HG02938 (cell line): ENCODE measurements at regions not wholly inside any gene's neighbourhood (a gene's known extent, or its start where the extent isn't known, plus 50 kb on each side); places are given as distances from the start of the nearest gene placed in this dataset.
"Not testable (repeated sequence)": the region's sequence is repeated elsewhere in the genome, so short reads cannot be mapped to it uniquely, and the experiment has no call there.

Source experiments
- ATAC-seq: cut with Tn5 transposase; IDR thresholded peaks from one replicate; pipeline ENCODE4 v1.9.1; 2021; ENCODE audit warnings: mild to moderate bottlenecking, moderate library complexity; ENCODE audit not compliant: unreplicated experiment

DNA sequence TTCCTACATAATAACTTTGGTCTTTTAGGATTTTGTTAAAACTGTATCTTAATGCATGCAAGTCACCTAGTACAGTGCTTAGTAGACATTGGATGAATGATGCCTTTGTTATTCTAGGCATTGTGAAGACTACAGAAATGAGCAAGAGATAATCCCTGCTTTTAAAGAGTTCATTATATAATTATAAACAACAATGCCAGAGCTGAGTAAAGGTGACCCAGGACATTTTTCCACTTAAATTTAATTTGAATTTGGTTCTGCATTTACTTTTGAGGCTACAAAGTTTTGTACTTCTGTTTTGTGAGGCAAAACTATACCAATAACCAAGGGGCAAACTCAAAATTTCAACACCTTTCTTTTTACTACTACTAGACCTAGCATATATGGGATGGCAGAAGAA lies 182.0 kb upstream of the SESN3 start:
- ATAC-seq = no peak

DNA sequence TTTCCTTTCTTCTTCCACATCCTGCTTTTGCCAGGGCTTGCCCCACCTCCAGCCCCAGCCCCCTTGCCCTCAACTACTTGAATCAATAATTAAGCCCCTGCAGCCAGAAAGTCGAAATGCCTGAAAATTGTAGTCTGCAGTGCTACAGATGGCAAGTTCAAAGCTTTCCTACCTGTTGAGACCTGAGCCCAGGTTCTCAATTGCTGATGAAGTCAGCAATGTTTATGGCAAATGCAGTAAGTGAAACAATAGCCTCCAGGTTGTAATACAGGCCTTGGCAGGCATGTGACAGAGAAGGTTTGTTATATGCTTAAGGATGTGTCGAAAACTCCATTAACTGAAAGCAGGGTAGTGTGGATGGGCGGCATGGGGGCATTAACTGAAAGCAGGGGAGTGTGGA lies 181.1 kb upstream of the SESN3 start:
- no peak for ATAC-seq

DNA sequence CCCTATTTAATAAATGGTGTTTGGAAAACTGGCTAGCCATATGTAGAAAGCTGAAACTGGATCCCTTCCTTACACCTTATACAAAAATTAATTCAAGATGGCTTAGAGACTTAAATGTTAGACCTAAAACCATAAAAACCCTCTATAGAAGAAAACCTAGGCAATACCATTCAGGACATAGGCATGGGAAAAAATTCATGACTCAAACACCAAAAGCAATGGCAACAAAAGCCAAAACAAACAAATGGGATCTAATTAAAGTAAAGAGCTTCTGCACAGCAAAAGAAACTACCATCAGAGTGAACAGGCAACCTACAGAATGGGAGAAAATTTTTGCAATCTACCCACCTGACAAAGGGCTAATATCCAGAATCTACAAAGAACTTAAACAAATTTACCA lies 179.7 kb upstream of the SESN3 start:
- not testable (repeated sequence) for ATAC-seq

DNA sequence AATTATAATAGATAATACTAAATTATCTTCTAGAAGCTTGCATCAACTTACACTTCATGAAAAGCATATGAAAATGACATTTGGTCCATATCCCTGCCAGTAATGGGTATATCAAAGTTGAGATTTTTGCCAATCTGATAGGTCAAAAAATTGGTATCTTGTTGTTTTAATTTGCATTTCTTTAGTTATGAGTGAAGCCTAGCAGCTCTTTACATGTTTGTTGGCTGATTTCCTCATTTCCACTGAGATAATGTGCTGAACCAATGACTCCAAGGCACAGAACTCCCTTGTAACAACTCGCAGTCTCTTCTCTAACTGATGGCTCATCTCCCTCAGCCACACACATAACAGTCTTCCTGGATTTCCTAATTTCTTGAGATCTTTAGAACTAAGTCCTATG lies 175.3 kb upstream of the SESN3 start:
- ATAC-seq = no peak

DNA sequence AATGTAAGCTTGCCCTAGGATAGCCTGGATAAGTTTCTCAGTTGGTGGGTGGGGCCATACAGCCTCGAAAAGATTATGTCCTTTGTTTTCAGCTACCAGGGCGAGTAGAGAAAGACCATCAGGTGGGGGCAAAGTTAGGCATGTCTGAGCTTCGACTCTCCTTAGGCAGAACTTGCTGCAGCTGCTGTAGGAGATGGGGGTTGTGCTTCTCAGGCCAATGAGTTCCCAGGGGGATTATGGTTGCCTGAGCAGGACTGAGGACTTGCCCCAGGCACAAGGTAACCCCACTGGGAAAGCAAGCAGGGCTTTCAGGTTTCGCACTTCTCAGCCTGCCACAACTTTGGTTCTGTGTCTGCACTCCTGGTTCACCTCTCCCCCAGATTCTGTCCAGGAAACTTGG lies 173.4 kb upstream of the SESN3 start:
- no peak for ATAC-seq

DNA sequence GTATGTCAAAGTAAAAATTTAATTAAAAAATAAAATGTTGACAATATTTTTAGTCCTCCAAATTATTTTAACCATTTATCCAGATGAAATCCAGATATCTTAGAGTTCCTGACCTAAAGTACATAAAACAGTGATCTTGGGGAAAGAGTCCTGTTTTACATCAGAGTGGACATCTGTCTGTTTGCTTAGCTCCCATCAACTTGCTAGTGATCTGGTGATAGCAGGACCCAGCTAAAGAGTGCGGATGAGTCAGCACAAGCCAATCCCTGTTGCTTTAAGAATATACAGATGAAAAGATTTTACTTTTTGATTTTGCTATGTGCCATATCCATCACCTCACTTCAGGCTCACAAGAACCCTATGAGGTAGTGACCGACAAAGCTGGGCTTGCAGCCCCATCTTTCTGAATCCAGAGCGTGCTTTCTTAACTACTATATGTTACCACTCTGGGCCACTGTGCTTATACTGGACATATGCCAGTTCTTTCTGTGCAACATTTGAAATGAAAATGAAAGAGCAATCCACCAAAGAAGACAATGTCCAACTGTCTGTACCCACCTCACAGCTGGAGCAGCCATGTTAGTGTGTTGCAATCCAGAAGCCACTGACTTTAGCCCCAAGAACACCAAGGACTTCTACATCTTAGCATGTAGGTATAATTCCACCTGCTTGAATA lies 167.6 kb upstream of the SESN3 start:
- ATAC-seq = no peak

DNA sequence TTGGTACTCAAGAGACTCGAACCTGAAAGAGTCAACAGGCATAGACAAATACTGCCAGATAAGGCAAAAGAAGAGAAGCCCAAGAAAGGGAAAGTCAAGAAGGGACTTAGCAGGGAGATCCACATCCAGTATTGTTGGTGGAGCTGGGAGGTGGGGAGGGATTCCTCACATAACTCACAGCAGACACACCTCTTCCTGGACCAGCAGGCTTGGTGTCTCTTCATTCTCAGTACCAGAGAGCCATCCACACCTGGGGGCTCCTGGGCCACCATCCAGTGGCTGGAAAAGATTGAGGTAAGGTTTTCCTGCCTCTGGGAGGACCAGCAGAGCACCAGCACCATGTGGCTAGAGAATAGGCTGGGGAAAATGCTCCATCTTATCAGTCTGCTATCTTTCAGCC lies 161.6 kb upstream of the SESN3 start:
- no peak for ATAC-seq

DNA sequence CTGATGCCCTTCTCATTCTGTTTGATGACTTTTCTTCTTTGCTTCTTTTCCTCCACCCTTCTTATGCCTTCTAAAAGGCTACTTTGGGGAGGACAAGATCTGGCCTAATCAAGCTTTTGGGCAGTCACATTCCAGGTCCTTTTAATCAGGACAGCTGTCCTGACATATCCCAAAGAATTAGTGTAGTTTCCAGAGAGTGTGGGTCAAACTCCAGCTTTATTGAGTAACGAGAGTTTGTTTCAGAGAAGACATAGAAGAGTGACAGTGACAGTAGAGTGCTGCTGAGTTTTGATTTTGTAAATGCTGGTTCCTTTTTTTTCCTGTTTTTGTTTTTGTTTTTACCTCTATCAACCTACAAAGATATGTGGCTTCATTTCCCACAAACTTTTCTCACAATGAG lies 158.4 kb upstream of the SESN3 start:
- ATAC-seq = no peak

DNA sequence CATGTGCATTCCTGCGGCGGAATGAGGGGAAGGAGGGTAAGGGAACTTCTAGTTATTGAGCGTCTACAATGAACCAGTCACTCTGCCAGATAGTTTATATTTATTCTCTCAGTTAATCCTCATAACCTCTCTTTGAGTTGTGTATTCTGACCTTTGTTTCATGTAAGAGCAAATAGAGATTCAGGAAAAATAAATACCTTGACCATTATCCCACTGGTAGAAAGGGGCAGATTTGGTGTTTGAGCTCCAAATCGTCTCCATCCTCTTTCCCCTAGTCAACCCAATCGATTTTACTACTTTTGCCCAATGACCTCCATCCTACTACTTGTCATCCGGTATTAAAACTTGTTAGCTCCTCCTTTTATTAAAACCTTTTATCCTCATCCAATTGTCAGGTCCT lies 157.1 kb upstream of the SESN3 start:
- ATAC-seq = no peak

DNA sequence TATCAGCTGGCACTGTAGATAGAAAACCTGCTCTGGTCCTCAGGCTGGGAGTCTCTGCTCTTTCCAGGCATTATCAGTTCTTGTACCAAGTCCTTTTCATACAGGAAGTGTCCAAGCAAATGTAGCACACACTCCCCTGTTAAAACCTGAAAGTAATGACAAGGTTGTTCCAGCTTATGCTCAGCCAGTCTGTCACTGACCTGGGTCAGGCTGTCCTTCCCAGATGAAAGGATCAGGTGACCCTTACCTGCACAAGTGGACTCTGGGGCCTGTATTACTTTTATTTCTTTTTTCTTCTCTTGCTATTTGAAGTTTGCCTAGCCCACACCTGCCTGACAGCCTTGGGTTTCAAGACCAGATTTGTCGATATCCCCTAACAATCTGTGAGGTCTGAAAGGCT lies 156.3 kb upstream of the SESN3 start:
- no peak for ATAC-seq

DNA sequence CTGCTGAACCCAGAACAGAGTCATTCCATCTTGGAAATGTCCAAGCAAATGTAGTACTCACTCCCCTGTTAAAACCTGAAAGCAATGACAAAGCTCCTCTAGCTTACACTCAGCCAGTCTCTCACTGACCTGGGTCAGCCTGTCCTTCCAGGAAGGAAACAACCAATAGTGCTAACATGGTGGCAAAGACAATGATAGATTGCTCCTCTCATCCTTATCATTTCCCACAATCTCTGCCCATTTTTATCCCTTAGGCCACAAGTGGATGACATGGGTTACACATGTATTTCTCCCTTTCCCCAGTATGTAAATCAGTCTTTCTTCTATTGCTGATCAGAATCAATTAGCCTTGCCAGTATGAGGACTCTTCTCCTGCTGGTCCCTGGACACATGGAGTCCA lies 154.6 kb upstream of the SESN3 start:
- no peak for ATAC-seq

DNA sequence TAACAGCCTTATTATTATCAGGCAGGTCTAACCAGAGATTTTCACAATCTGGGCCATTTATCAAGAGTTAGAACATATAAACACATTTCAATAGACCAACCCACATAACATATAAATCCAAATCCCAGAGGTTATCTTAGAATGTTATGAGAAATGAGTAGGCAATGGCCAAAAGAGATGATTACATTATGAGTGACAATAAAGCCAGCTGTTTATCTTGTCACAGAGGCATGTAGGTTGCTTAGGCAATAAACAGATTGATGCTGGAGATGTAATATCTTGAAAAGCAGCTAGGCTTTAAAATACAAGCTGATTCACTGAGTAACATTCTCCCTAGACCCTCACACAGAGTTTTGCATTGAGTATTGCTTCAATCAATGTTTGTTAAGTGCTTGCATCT lies 148.5 kb upstream of the SESN3 start:
- ATAC-seq = no peak

DNA sequence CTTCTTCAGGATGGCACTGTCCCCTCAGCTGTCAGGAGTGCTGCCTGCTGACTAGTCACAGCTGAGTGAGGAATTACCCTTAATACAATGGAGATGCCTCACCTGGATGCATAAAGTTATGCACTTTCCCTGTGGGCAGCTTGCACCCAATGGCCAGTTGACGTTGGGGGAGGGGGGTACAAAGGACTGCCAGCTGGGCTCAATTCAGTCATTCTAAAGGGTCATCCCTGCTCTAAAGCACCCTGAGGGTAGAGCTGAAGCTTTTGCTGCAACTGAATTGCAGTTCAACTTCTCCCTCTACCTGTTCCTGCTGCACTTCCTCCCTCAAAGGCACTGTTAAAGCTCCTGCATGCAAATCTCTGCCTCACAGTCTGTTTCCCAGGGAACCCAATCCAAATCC lies 147.8 kb upstream of the SESN3 start:
- no peak for ATAC-seq

DNA sequence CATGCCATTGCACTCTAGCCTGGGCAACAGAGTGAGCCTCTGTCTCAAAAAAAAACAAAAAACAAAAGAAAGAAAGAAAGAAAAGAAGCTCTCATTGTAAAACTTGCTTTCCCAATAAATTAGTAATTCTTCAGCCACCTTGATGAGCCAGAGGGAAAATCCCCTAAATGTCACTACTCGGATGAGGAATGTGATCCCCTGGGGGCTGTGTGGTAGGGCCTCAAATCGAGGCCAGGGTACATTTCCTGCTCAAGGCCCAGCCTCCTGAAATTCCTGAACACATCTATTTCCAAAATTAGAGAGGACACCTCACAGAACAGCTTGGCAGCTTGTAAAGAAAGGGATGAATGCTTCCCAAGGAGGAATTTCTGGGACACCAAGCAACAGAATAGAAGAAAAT lies 147.1 kb upstream of the SESN3 start:
- no peak for ATAC-seq

DNA sequence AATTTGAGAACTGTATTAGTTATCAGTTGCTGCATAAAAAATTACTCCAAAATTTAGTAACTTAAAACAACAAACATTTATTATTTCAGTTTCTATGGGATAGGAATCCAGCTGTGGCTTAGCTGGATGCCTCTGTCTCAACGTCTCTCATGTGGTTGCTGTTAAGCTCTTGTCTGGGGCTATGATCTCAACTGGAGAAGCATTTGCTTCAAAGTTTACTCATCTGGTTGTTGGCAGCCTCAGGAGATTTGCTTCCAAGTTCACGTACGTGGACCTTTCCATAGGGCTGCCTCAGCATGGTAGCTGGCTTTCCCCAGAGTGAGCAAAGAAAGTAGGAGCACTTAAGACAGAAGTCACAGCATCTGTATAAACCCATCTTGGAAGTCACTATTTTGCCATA lies 144.9 kb upstream of the SESN3 start:
- no peak for ATAC-seq

DNA sequence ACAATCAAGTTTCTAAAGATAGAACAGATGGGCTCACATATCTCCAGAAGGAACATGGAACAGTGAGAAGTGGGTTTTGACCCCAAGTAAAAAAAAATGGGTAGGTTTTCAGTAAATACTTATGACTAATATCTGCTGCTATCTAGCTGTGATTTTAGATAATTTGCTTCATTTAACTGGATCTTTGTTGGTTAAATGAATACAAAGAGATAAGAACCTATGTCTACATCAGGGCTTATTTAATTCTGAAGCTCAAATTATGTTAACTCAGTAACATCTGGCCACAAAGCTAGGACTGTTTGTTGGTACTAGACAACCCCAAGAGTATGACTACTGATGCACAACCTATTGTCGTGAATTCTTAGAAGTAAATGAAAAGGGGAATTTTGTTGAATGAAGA lies 144.4 kb upstream of the SESN3 start:
- no peak for ATAC-seq

DNA sequence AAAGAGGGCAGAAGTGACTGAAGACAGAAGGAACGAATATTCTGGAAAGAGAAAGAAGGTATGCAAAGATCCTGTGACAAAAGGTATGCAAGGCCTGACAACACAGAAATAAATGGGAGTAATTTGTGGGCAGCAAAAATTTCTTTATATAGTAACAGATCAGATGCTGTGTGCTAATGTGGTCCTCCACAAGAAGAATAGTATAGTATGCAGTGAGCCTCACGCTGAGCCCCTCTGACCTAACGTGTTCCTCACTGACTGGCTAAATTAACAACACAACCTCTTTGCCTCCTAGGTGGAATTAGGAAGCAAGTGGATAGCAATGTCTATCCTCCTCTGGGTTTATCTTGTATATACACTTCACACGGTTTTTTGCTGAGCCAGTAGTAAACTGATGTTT lies 143.1 kb upstream of the SESN3 start:
- no peak for ATAC-seq

DNA sequence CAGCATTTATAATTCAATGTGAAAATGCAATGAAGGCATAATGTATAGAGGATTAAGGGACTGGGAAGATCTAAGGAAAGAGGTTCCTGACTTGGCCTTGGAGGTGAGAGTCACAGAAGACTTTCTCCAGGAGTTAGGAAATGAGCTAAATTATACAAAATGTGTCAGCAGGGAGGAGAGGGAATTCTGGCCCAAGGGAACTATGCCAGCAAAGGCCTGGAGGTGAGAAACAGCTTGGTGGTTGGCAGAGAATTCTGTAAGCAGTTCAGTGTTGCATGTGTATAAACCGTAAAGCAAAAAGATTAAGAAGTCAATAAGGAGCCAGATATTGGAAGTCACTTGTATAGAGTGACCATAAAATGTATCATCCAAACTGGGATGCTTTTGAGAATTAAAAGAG lies 142.2 kb upstream of the SESN3 start:
- no peak for ATAC-seq

DNA sequence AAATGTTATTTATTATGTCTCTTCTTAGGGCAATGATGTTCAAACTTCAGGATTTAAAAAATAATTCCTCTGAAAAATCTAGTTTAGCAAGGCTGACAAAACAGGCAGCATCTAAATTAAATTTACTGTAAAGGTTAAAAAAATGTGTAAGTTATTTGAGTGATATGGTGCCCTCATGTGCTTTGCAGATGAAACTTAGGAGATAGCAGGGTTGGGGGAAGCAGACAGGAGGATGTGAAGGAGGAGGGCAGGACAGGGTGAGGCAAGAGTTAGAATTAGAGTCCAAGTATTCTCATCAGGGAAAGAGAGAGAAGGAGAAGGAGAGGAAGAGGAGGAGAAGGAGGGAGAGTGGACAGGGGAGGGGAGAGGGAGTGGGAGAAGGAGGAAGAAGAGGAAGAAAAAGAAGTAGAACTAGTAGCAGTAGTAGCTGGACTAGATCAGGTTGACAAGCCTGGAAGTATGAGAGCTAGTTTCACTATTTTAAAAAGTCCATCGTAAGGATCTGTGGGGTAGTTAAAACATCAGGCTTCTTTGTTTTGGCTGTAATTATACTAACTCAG lies 141.2 kb upstream of the SESN3 start:
- no peak for ATAC-seq

DNA sequence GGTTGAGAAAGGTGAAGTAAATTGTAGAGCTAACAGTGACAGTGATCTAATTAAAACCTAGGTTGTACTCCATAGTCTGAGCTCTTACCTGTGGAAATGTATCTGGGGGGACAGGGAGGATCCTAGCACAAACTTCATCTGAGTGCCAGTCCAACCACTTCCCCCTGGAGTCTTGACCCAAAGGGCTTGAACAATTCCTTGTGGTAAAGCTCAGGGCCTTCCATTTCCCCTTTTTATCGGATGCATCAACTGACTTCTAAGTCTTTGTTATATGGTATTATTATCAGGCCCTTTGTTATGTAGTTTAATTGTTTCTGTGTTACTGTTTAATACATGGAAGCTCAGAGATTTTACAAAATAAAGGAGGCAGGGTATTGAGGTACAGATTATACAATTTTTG lies 140.2 kb upstream of the SESN3 start:
- no peak for ATAC-seq

DNA sequence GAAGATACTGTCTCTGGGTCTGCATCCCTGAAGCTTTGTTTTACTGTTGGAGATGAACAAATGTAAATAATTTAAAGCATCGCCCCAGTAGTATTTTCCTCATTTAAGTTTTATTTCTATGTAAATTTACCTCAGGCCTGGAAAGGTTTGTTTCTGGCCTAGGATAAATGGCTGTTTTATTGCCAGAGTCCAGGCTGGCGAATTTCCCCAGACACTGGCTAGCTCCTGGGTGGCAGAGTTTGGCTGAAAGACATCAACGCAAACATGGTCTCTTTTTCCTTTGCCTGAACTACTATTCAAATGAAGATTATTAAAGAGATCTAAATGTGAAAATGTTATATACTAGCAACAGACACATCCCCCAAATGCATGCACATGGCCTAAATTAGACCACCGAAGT lies 136.7 kb upstream of the SESN3 start:
- ATAC-seq = no peak

DNA sequence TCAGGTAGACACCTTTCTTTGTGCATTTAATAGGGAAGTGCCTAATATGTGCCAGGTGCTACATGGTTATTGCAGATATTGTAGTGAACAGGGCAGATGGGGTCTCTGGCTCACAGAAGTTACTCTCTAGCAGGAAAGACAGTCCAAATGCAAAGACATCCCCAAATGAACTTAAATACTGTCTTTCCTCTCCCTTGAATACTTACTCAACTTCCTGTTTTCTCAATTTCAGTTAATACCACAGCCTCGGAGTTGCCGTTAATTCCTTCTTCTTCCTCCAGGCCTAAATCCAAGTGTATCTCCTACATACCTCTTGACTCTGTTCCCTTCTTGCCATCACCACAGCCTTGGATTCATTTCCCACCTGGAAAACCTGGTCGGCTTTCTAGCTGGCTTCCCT lies 134.3 kb upstream of the SESN3 start:
- ATAC-seq = no peak
